Endometrium (tissue), 2 donors: ENCODE measurements at regions not wholly inside any gene's neighbourhood (a gene's known extent, or its start where the extent isn't known, plus 50 kb on each side); places are given as distances from the start of the nearest gene placed in this dataset.
"Not testable (repeated sequence)": the region's sequence is repeated elsewhere in the genome, so short reads cannot be mapped to it uniquely, and the experiment has no call there.

ENCODE experiments used
- FAIRE-seq: peaks from 2 replicates; lab custom pipeline; 2012; peaks lifted over from hg19 to GRCh38; lab: Jason Lieb, UNC
- donor health status: control.
- donor health status: control.

- no peak for FAIRE-seq
Measured at GRCh38 chr6:94217836-94218235, 798.5 kb upstream of the EPHA7 start.

GRCh38 chr6:94215552-94215951 is 796.2 kb upstream of the EPHA7 start:
- FAIRE-seq: no peak

GRCh38 chr6:94213226-94213625 is 793.9 kb upstream of the EPHA7 start:
- FAIRE-seq: no peak

GRCh38 chr6:94196891-94197290 is 777.5 kb upstream of the EPHA7 start:
- FAIRE-seq: no peak

GRCh38 chr6:94190030-94190429 is 770.7 kb upstream of the EPHA7 start:
- no peak for FAIRE-seq

GRCh38 chr6:94184666-94185464 is 765.5 kb upstream of the EPHA7 start:
- FAIRE-seq: no peak

GRCh38 chr6:94177429-94177828 is 758.1 kb upstream of the EPHA7 start:
- FAIRE-seq: no peak

- no peak for FAIRE-seq
Measured at GRCh38 chr6:94175465-94175864, 756.1 kb upstream of the EPHA7 start.

GRCh38 chr6:94163877-94164276 is 744.5 kb upstream of the EPHA7 start:
- FAIRE-seq: no peak

- no peak for FAIRE-seq
Measured at GRCh38 chr6:94150886-94151285, 731.5 kb upstream of the EPHA7 start.

- FAIRE-seq: no peak
Measured at GRCh38 chr6:94144807-94145206, 725.4 kb upstream of the EPHA7 start.

- FAIRE-seq: not testable (repeated sequence)
Measured at GRCh38 chr6:94137178-94137577, 717.8 kb upstream of the EPHA7 start.

- FAIRE-seq: no peak
Measured at GRCh38 chr6:94133106-94133505, 713.7 kb upstream of the EPHA7 start.

- no peak for FAIRE-seq
Measured at GRCh38 chr6:94131271-94131670, 711.9 kb upstream of the EPHA7 start.

GRCh38 chr6:94130478-94130877 is 711.1 kb upstream of the EPHA7 start:
- FAIRE-seq: no peak

- FAIRE-seq: no peak
Measured at GRCh38 chr6:94129926-94130325, 710.6 kb upstream of the EPHA7 start.

- no peak for FAIRE-seq
Measured at GRCh38 chr6:94127716-94128115, 708.4 kb upstream of the EPHA7 start.

- no peak for FAIRE-seq
Measured at GRCh38 chr6:94124333-94124732, 705.0 kb upstream of the EPHA7 start.

GRCh38 chr6:94121094-94121493 is 701.7 kb upstream of the EPHA7 start:
- FAIRE-seq: no peak

GRCh38 chr6:94099072-94099471 is 679.7 kb upstream of the EPHA7 start:
- no peak for FAIRE-seq

GRCh38 chr6:94095961-94096360 is 676.6 kb upstream of the EPHA7 start:
- no peak for FAIRE-seq

GRCh38 chr6:94089941-94090340 is 670.6 kb upstream of the EPHA7 start:
- FAIRE-seq: no peak

- no peak for FAIRE-seq
Measured at GRCh38 chr6:94088870-94089269, 669.5 kb upstream of the EPHA7 start.

GRCh38 chr6:94074764-94075163 is 655.4 kb upstream of the EPHA7 start:
- no peak for FAIRE-seq
